ENCODE measurements at regions not wholly inside any gene's neighbourhood (a gene's known extent, or its start where the extent isn't known, plus 50 kb on each side); places are given as distances from the start of the nearest gene placed in this dataset.

- intact Hi-C loops (cut with micrococcal nuclease) = no loop called here
Measured at GRCh38 chr18:78522507-78522906, 457.1 kb upstream of the SALL3 start.

- intact Hi-C loops (cut with micrococcal nuclease) = no loop called here
Measured at GRCh38 chr18:78523850-78524249, 455.8 kb upstream of the SALL3 start.

- intact Hi-C loops (cut with micrococcal nuclease) = no loop called here
Measured at GRCh38 chr18:78525366-78526111, 454.1 kb upstream of the SALL3 start.

GRCh38 chr18:78526275-78526674 is 453.3 kb upstream of the SALL3 start:
- intact Hi-C loops (cut with micrococcal nuclease) = no loop called here

- intact Hi-C loops (cut with micrococcal nuclease) = no loop called here
Measured at GRCh38 chr18:78526923-78527711, 452.5 kb upstream of the SALL3 start.

- intact Hi-C loops (cut with micrococcal nuclease) = no loop called here
Measured at GRCh38 chr18:78527984-78528383, 451.6 kb upstream of the SALL3 start.

GRCh38 chr18:78528411-78529258 is 451.0 kb upstream of the SALL3 start:
- intact Hi-C loops (cut with micrococcal nuclease) = no loop called here

GRCh38 chr18:78531637-78532036 is 448.0 kb upstream of the SALL3 start:
- intact Hi-C loops (cut with micrococcal nuclease) = no loop called here

GRCh38 chr18:78538669-78539440 is 440.8 kb upstream of the SALL3 start:
- intact Hi-C loops (cut with micrococcal nuclease) = no loop called here

- intact Hi-C loops (cut with micrococcal nuclease) = no loop called here
Measured at GRCh38 chr18:78540636-78541529, 438.7 kb upstream of the SALL3 start.

- intact Hi-C loops (cut with micrococcal nuclease) = no loop called here
Measured at GRCh38 chr18:78542204-78542603, 437.4 kb upstream of the SALL3 start.

- intact Hi-C loops (cut with micrococcal nuclease) = no loop called here
Measured at GRCh38 chr18:78543201-78543725, 436.4 kb upstream of the SALL3 start.

GRCh38 chr18:78546281-78546680 is 433.3 kb upstream of the SALL3 start:
- intact Hi-C loops (cut with micrococcal nuclease) = no loop called here

GRCh38 chr18:78547817-78548216 is 431.8 kb upstream of the SALL3 start:
- intact Hi-C loops (cut with micrococcal nuclease) = no loop called here

- intact Hi-C loops (cut with micrococcal nuclease) = no loop called here
Measured at GRCh38 chr18:78548261-78549058, 431.2 kb upstream of the SALL3 start.

- intact Hi-C loops (cut with micrococcal nuclease) = no loop called here
Measured at GRCh38 chr18:78549971-78550370, 429.6 kb upstream of the SALL3 start.

GRCh38 chr18:78554944-78555608 is 424.5 kb upstream of the SALL3 start:
- intact Hi-C loops (cut with micrococcal nuclease) = no loop called here

- intact Hi-C loops (cut with micrococcal nuclease) = no loop called here
Measured at GRCh38 chr18:78557371-78557770, 422.2 kb upstream of the SALL3 start.

Data from T-helper 2 cell treated with Interferon-gamma antibody and Interleukin-4, amounts not matched to agents 100 ng/mL and 5 ng/mL, for 36 hours (primary cell).